WTC11 (cell line): ENCODE measurements at regions not wholly inside any gene's neighbourhood (a gene's known extent, or its start where the extent isn't known, plus 50 kb on each side); places are given as distances from the start of the nearest gene placed in this dataset.
A peak's percentile ranks its signal among the peaks of the same experiment; 100 is the strongest.

ENCODE experiments used
- ATAC-seq: fragments of 200-7000 bp; cut with Tn5 transposase; 2 replicates; pipeline ENCODE4 v1.10.0; 2021; ENCODE audit warnings: mild to moderate bottlenecking, moderate library complexity
- CTCF ChIA-PET: fragments of 300-600 bp; sonication (Branson Sonifier 250); formaldehyde crosslinking; loops from one replicate; lab custom pipeline; 2021; ENCODE audit warnings: antibody characterized with exemption; lab: Charles Lee
- POLR2A ChIA-PET: fragments of 350-600 bp; sonication (Branson Sonifier 250); formaldehyde crosslinking; loops from one replicate; lab custom pipeline; 2021; ENCODE audit warnings: antibody characterized with exemption; lab: Charles Lee
- DNase-seq: peaks from one replicate; pipeline ENCODE4 v3.0.0; 2021; ENCODE audit warnings: low spot score
- H3K27ac Mint-ChIP-seq: 2 replicates; pipeline ENCODE4 v1.8.0; 2021; ENCODE audit warnings: mixed read lengths
- H3K27me3 Mint-ChIP-seq: 2 replicates; pipeline ENCODE4 v1.8.0; 2021; ENCODE audit warnings: low read depth, mild to moderate bottlenecking, moderate library complexity, mixed read lengths
- H3K36me3 Mint-ChIP-seq: 2 replicates; pipeline ENCODE4 v1.8.0; 2021; ENCODE audit warnings: mixed read lengths
- H3K4me1 Mint-ChIP-seq: 2 replicates; pipeline ENCODE4 v1.8.0; 2022; ENCODE audit warnings: mixed read lengths
- H3K4me3 Mint-ChIP-seq: 2 replicates; pipeline ENCODE4 v1.8.0; 2021; ENCODE audit warnings: mild to moderate bottlenecking, moderate library complexity, mixed read lengths
- H3K9me3 Mint-ChIP-seq: 2 replicates; pipeline ENCODE4 v1.8.0; 2021; ENCODE audit warnings: mixed read lengths
- EMX1 ChIP-seq: fragments of 250-450 bp; sonication (Bioruptor Pico); IDR thresholded peaks from 2 replicates; pipeline ENCODE4 v1.8.0; 2021; ENCODE audit warnings: mild to moderate bottlenecking
- GRHL2 ChIP-seq: fragments of 250-450 bp; sonication (Bioruptor Pico); IDR thresholded peaks from 2 replicates; pipeline ENCODE4 v1.8.0; 2022; ENCODE audit warnings: mild to moderate bottlenecking, moderate library complexity; ENCODE audit not compliant: insufficient replicate concordance, severe bottlenecking
- MXD4 ChIP-seq: fragments of 250-450 bp; sonication (Bioruptor Pico); IDR thresholded peaks from 2 replicates; pipeline ENCODE4 v1.8.0; 2021; ENCODE audit warnings: mild to moderate bottlenecking, moderate library complexity, borderline replicate concordance
- MYBL2 ChIP-seq: sonication (generic); formaldehyde crosslinking; IDR thresholded peaks from 2 replicates; pipeline ENCODE4 v1.8.1; 2023; ENCODE audit warnings: mild to moderate bottlenecking, moderate library complexity, missing genetic modification reagents
- NR2C2 ChIP-seq: sonication (generic); formaldehyde crosslinking; IDR thresholded peaks from 2 replicates; pipeline ENCODE4 v1.8.0; 2022; ENCODE audit warnings: mild to moderate bottlenecking, missing genetic modification reagents
- OVOL2 ChIP-seq: fragments of 250-450 bp; sonication (Bioruptor Pico); IDR thresholded peaks from 2 replicates; pipeline ENCODE4 v1.9.0; 2021; ENCODE audit warnings: mild to moderate bottlenecking, borderline replicate concordance
- PRRX2 ChIP-seq: fragments of 250-450 bp; sonication (Bioruptor Pico); IDR thresholded peaks from 2 replicates; pipeline ENCODE4 v1.8.0; 2021; ENCODE audit warnings: mild to moderate bottlenecking
- RELA ChIP-seq: sonication (generic); formaldehyde crosslinking; IDR thresholded peaks from 2 replicates; pipeline ENCODE4 v1.8.1; 2022; ENCODE audit warnings: missing genetic modification reagents, mild to moderate bottlenecking, borderline replicate concordance
- SMAD4 ChIP-seq: sonication (generic); formaldehyde crosslinking; IDR thresholded peaks from 2 replicates; pipeline ENCODE4 v1.8.0; 2022; ENCODE audit warnings: mild to moderate bottlenecking, missing genetic modification reagents
- ZNF671 ChIP-seq: fragments of 250-450 bp; sonication (Bioruptor Pico); IDR thresholded peaks from 2 replicates; pipeline ENCODE4 v1.8.0; 2021; ENCODE audit warnings: mild to moderate bottlenecking
- TF ChIP-seq, protein P1 (sequence below): sonication (generic); formaldehyde crosslinking; IDR thresholded peaks from 2 replicates; pipeline ENCODE4 v1.8.1; 2023; ENCODE audit warnings: mild to moderate bottlenecking, missing genetic modification reagents
- TF ChIP-seq, protein P2 (sequence below): fragments of 200-600 bp; IDR thresholded peaks from 2 replicates; pipeline ENCODE4 v1.8.0; 2022; ENCODE audit warnings: antibody characterized with exemption
- TF ChIP-seq, protein P3 (sequence below): sonication (generic); formaldehyde crosslinking; IDR thresholded peaks from 2 replicates; pipeline ENCODE4 v1.8.1; 2022; ENCODE audit warnings: missing genetic modification reagents, borderline replicate concordance
- TF ChIP-seq, protein P4 (sequence below): sonication (generic); formaldehyde crosslinking; IDR thresholded peaks from 2 replicates; pipeline ENCODE4 v1.8.0; 2022; ENCODE audit warnings: missing genetic modification reagents
- TF ChIP-seq, protein P5 (sequence below): sonication (generic); formaldehyde crosslinking; IDR thresholded peaks from 2 replicates; pipeline ENCODE4 v1.8.1; 2022; ENCODE audit warnings: low read depth, mild to moderate bottlenecking, moderate library complexity, missing genetic modification reagents, borderline replicate concordance
- TF ChIP-seq, protein P6 (sequence below): fragments of 250-450 bp; sonication (Bioruptor Pico); IDR thresholded peaks from 2 replicates; pipeline ENCODE4 v1.9.0; 2021; ENCODE audit warnings: moderate library complexity, mild to moderate bottlenecking, inconsistent platforms, borderline replicate concordance
- TF ChIP-seq, protein P7 (sequence below): sonication (generic); formaldehyde crosslinking; IDR thresholded peaks from 2 replicates; pipeline ENCODE4 v1.8.1; 2023; ENCODE audit warnings: mild to moderate bottlenecking, moderate library complexity, missing genetic modification reagents
- TF ChIP-seq, protein P8 (sequence below): sonication (generic); formaldehyde crosslinking; IDR thresholded peaks from 2 replicates; pipeline ENCODE4 v1.8.0; 2022; ENCODE audit warnings: mild to moderate bottlenecking, missing genetic modification reagents

DNA sequence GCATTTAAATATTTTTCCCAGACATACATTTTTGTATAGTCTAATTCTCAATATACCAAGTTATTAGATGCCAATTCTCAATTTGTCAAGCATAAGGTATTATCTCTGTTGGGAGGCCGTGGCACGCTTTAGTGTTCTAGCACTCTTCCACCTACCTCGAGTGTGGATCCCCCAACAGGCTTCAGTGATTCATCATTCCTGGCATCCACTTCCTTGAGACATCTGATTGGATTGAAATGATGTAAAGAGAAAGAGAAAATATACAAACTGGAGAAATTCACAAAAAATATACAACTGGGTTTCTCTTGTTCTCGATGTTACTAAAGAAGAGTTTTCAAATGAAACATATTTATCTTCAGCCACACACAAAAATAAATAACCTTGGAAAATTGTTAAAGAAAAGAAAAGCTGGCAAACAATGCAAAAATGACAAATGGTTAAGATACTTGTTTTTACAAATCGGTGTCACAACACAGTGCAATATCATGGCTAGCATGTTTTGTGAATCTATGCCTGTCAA, 218.0 kb upstream of the CDIN1 start (continued):
- TF ChIP-seq, protein P1, sequence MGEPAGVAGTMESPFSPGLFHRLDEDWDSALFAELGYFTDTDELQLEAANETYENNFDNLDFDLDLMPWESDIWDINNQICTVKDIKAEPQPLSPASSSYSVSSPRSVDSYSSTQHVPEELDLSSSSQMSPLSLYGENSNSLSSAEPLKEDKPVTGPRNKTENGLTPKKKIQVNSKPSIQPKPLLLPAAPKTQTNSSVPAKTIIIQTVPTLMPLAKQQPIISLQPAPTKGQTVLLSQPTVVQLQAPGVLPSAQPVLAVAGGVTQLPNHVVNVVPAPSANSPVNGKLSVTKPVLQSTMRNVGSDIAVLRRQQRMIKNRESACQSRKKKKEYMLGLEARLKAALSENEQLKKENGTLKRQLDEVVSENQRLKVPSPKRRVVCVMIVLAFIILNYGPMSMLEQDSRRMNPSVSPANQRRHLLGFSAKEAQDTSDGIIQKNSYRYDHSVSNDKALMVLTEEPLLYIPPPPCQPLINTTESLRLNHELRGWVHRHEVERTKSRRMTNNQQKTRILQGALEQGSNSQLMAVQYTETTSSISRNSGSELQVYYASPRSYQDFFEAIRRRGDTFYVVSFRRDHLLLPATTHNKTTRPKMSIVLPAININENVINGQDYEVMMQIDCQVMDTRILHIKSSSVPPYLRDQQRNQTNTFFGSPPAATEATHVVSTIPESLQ (CRISPR knock-in tag), result no peak
- TF ChIP-seq, protein P2, sequence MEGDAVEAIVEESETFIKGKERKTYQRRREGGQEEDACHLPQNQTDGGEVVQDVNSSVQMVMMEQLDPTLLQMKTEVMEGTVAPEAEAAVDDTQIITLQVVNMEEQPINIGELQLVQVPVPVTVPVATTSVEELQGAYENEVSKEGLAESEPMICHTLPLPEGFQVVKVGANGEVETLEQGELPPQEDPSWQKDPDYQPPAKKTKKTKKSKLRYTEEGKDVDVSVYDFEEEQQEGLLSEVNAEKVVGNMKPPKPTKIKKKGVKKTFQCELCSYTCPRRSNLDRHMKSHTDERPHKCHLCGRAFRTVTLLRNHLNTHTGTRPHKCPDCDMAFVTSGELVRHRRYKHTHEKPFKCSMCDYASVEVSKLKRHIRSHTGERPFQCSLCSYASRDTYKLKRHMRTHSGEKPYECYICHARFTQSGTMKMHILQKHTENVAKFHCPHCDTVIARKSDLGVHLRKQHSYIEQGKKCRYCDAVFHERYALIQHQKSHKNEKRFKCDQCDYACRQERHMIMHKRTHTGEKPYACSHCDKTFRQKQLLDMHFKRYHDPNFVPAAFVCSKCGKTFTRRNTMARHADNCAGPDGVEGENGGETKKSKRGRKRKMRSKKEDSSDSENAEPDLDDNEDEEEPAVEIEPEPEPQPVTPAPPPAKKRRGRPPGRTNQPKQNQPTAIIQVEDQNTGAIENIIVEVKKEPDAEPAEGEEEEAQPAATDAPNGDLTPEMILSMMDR, result no peak
- TF ChIP-seq, protein P3, sequence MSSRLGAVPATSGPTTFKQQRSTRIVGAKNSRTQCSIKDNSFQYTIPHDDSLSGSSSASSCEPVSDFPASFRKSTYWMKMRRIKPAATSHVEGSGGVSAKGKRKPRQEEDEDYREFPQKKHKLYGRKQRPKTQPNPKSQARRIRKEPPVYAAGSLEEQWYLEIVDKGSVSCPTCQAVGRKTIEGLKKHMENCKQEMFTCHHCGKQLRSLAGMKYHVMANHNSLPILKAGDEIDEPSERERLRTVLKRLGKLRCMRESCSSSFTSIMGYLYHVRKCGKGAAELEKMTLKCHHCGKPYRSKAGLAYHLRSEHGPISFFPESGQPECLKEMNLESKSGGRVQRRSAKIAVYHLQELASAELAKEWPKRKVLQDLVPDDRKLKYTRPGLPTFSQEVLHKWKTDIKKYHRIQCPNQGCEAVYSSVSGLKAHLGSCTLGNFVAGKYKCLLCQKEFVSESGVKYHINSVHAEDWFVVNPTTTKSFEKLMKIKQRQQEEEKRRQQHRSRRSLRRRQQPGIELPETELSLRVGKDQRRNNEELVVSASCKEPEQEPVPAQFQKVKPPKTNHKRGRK (CRISPR knock-in tag), result no peak
- TF ChIP-seq EMX1 (CRISPR knock-in tag), result no peak
- TF ChIP-seq, protein P4, sequence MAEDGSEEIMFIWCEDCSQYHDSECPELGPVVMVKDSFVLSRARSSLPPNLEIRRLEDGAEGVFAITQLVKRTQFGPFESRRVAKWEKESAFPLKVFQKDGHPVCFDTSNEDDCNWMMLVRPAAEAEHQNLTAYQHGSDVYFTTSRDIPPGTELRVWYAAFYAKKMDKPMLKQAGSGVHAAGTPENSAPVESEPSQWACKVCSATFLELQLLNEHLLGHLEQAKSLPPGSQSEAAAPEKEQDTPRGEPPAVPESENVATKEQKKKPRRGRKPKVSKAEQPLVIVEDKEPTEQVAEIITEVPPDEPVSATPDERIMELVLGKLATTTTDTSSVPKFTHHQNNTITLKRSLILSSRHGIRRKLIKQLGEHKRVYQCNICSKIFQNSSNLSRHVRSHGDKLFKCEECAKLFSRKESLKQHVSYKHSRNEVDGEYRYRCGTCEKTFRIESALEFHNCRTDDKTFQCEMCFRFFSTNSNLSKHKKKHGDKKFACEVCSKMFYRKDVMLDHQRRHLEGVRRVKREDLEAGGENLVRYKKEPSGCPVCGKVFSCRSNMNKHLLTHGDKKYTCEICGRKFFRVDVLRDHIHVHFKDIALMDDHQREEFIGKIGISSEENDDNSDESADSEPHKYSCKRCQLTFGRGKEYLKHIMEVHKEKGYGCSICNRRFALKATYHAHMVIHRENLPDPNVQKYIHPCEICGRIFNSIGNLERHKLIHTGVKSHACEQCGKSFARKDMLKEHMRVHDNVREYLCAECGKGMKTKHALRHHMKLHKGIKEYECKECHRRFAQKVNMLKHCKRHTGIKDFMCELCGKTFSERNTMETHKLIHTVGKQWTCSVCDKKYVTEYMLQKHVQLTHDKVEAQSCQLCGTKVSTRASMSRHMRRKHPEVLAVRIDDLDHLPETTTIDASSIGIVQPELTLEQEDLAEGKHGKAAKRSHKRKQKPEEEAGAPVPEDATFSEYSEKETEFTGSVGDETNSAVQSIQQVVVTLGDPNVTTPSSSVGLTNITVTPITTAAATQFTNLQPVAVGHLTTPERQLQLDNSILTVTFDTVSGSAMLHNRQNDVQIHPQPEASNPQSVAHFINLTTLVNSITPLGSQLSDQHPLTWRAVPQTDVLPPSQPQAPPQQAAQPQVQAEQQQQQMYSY (CRISPR knock-in tag), result no peak
- TF ChIP-seq PRRX2 (CRISPR knock-in tag), result no peak

DNA sequence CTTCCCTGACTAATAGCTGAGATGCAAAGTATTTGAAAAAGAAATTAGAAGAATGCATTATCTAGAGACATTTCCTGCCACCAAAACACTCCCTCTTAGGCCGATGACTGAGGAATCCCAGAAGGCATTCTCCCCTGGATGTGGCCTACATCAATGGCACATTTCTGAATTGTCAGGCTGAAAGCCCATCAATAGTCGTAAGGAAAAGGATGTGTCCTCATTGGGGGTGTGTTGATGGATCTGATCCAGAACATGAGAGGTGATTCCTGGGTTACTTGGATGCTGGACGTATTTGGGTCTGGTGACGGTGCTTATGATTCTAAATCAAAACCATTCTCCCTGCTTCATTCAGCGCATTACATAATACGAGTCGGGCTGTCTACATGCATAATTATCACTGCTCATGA, 216.9 kb upstream of the CDIN1 start:
- ATAC-seq, result no peak
- ChIA-PET POLR2A (no interaction called here), CTCF (no interaction called here)
- Mint-ChIP-seq H3K36me3 (no peaks in the 10 kb centered on the region), H3K27me3 (no peaks in the 10 kb centered on the region), H3K27ac (no peak overlapping the region)
- no peak for TF ChIP-seq MXD4 (CRISPR knock-in tag)
- TF ChIP-seq, protein P5, sequence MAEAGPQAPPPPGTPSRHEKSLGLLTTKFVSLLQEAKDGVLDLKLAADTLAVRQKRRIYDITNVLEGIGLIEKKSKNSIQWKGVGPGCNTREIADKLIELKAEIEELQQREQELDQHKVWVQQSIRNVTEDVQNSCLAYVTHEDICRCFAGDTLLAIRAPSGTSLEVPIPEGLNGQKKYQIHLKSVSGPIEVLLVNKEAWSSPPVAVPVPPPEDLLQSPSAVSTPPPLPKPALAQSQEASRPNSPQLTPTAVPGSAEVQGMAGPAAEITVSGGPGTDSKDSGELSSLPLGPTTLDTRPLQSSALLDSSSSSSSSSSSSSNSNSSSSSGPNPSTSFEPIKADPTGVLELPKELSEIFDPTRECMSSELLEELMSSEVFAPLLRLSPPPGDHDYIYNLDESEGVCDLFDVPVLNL (CRISPR knock-in tag), result no peak
- TF ChIP-seq, protein P6, sequence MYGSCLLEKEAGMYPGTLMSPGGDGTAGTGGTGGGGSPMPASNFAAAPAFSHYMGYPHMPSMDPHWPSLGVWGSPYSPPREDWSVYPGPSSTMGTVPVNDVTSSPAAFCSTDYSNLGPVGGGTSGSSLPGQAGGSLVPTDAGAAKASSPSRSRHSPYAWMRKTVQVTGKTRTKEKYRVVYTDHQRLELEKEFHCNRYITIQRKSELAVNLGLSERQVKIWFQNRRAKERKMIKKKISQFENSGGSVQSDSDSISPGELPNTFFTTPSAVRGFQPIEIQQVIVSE (CRISPR knock-in tag), result peak; percentile 25; the same call in 1 of the 2 replicates
- TF ChIP-seq, all 79 proteins: peak for 1
- Mint-ChIP-seq H3K4me3 (no peak overlapping the region), H3K4me1 (0 out of 2 replicates have a peak, but pooled peaks cover 4% of the 10 kb centered on the region), H3K9me3 (no peaks in the 10 kb centered on the region)
- DNase-seq, result no peak

DNA sequence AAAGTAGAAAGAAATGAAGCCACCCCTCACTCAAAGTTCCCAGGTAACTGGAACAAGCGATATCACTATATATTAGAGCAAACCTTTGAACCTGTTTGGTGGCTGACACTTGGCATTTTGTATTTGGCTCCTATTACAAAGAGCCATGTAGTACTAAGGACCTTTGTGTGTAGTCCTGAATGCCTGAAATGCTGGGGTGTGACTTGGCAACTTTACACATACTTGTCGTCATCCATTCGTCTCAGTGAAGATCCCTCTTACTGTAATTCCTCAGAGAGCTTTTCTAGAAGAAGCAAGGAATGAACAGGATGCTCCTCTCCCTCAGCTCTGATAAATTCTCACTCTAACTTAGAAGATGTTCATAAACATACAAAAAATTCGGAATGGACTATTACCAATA, 216.1 kb upstream of the CDIN1 start:
- ChIA-PET POLR2A (no interaction called here), CTCF (no interaction called here)
- no peak for ATAC-seq
- DNase-seq, result no peak
- Mint-ChIP-seq H3K27me3 (no peaks in the 10 kb centered on the region), H3K36me3 (no peaks in the 10 kb centered on the region), H3K4me1 (peaks cover 9% of the 10 kb centered on the region), H3K4me3 (no peak overlapping the region), H3K27ac (no peak overlapping the region), H3K9me3 (no peaks in the 10 kb centered on the region)
- TF ChIP-seq GRHL2 (no peak), ZNF671 (no peak), RELA (CRISPR knock-in tag) (no peak), NR2C2 (CRISPR knock-in tag) (no peak), OVOL2 (no peak), SMAD4 (CRISPR knock-in tag) (no peak), MYBL2 (CRISPR knock-in tag) (no peak), EMX1 (CRISPR knock-in tag) (no peak)
- TF ChIP-seq, protein P7, sequence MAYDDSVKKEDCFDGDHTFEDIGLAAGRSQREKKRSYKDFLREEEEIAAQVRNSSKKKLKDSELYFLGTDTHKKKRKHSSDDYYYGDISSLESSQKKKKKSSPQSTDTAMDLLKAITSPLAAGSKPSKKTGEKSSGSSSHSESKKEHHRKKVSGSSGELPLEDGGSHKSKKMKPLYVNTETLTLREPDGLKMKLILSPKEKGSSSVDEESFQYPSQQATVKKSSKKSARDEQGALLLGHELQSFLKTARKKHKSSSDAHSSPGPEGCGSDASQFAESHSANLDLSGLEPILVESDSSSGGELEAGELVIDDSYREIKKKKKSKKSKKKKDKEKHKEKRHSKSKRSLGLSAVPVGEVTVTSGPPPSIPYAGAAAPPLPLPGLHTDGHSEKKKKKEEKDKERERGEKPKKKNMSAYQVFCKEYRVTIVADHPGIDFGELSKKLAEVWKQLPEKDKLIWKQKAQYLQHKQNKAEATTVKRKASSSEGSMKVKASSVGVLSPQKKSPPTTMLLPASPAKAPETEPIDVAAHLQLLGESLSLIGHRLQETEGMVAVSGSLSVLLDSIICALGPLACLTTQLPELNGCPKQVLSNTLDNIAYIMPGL (CRISPR knock-in tag), result no peak
- TF ChIP-seq, protein P8, sequence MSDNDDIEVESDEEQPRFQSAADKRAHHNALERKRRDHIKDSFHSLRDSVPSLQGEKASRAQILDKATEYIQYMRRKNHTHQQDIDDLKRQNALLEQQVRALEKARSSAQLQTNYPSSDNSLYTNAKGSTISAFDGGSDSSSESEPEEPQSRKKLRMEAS, result no peak
